GM12878 (cell line): ENCODE measurements at regions not wholly inside any gene's neighbourhood (a gene's known extent, or its start where the extent isn't known, plus 50 kb on each side); places are given as distances from the start of the nearest gene placed in this dataset.

Experiments used
- ATAC-seq: fragments of 200-7000 bp; cut with Tn5 transposase; 3 replicates; pipeline ENCODE4 v1.9.1; 2020; ENCODE audit warnings: mild to moderate bottlenecking, moderate library complexity
- BruUV-seq: library from RNA; stranded (reverse); fragments of 400-500 nt; replicated peaks from 2 replicates; lab custom pipeline; 2021; lab: Mats Ljungman, UMichigan
- CTCF ChIA-PET: fragments of 300-600 bp; sonication (Branson Sonifier 250); formaldehyde crosslinking; extraction: SDS; loops from one replicate; lab custom pipeline; 2021; ENCODE audit warnings: inconsistent platforms; lab: Yijun Ruan, JAX
- POLR2A ChIA-PET: fragments of 350-600 bp; formaldehyde crosslinking; extraction: SDS; loops from one replicate; lab custom pipeline; 2021; ENCODE audit warnings: inconsistent platforms; lab: Charles Lee
- RAD21 ChIA-PET: fragments of 300-600 bp; sonication (Branson Sonifier 250); formaldehyde crosslinking; loops from one replicate; lab custom pipeline; 2023; ENCODE audit warnings: antibody characterized with exemption; ENCODE audit not compliant: unreplicated experiment; lab: Charles Lee
- SMC1A ChIA-PET: fragments of 300-600 bp; sonication (Branson Sonifier 250); formaldehyde crosslinking; loops from one replicate; lab custom pipeline; 2023; ENCODE audit not compliant: unreplicated experiment, uncharacterized antibody; lab: Charles Lee
- DNase-seq: peaks from one replicate; pipeline ENCODE4 v3.0.0-alpha.2; 2011; ENCODE audit warnings: low read depth, low spot score
- FAIRE-seq: peaks from 3 replicates; lab custom pipeline; 2011; peaks lifted over from hg19 to GRCh38; lab: Jason Lieb, UNC
- H2AFZ ChIP-seq: 2 replicates; pipeline ENCODE4 v1.6.0; 2011; ENCODE audit warnings: low read depth, low read length, control low read depth; ENCODE audit not compliant: control insufficient read depth
- H3K27ac ChIP-seq: 2 replicates; pipeline ENCODE4 v1.5.1; 2011; ENCODE audit warnings: control low read depth; ENCODE audit not compliant: control insufficient read depth, insufficient read depth
- H3K27me3 ChIP-seq, 2 experiments: replicated peaks in 1 of 2; 2 replicates each; pipeline versions ENCODE4 v1.6.0 to v1.6.1; 2011; ENCODE audit warnings: low read length in 1 of 2; ENCODE audit not compliant: control insufficient read depth in 2 of 2, insufficient read depth in 2 of 2
- H3K36me3 ChIP-seq, 2 experiments: 2 replicates each; pipeline ENCODE4 v1.5.1; 2011; ENCODE audit warnings: low read length in 1 of 2; ENCODE audit not compliant: control insufficient read depth in 2 of 2, insufficient read depth in 2 of 2
- H3K4me1 ChIP-seq: 2 replicates; pipeline ENCODE4 v1.6.1; 2011; ENCODE audit warnings: mild to moderate bottlenecking, low read length, moderate library complexity, mixed read lengths; ENCODE audit not compliant: control insufficient read depth, insufficient read depth
- H3K4me2 ChIP-seq: 2 replicates; pipeline ENCODE4 v1.6.0; 2011; ENCODE audit warnings: control low read depth; ENCODE audit not compliant: control insufficient read depth, insufficient read depth
- H3K4me3 ChIP-seq: fragments of 200-600 bp; sonication (generic); 2 replicates; pipeline ENCODE4 v1.5.1; 2016
- H3K79me2 ChIP-seq: 2 replicates; pipeline ENCODE4 v1.6.0; 2011; ENCODE audit warnings: low read length; ENCODE audit not compliant: control insufficient read depth, insufficient read depth
- H3K9ac ChIP-seq: 2 replicates; pipeline ENCODE4 v1.8.0; 2011; ENCODE audit warnings: low read length, control low read depth, mixed read lengths; ENCODE audit not compliant: control insufficient read depth, insufficient read depth
- H3K9me3 ChIP-seq: replicated peaks from 3 replicates; pipeline ENCODE4 v1.5.1; 2011; ENCODE audit warnings: mild to moderate bottlenecking, low read length; ENCODE audit not compliant: control insufficient read depth, insufficient read depth
- H4K20me1 ChIP-seq: 2 replicates; pipeline ENCODE4 v1.6.0; 2011; ENCODE audit not compliant: control insufficient read depth, insufficient read depth
- CBX3 ChIP-seq: fragments of 200-600 bp; sonication (generic); IDR thresholded peaks from 2 replicates; pipeline ENCODE4 v1.6.1; 2016; ENCODE audit warnings: low read depth, borderline replicate concordance
- DPF2 ChIP-seq: fragments of 450-650 bp; IDR thresholded peaks from 2 replicates; pipeline ENCODE4 v1.6.1; 2017; ENCODE audit warnings: mild to moderate bottlenecking
- MTA3 ChIP-seq: IDR thresholded peaks from 2 replicates; pipeline ENCODE4 v1.6.1; 2012; ENCODE audit warnings: low read length, inconsistent platforms, borderline replicate concordance
- POLR2AphosphoS5 ChIP-seq: IDR thresholded peaks from 2 replicates; pipeline ENCODE4 v1.6.1; 2011; ENCODE audit warnings: mild to moderate bottlenecking, low read length, inconsistent platforms
- TBL1XR1 ChIP-seq: IDR thresholded peaks from 2 replicates; pipeline ENCODE4 v1.6.1; 2012; ENCODE audit warnings: low read depth, low read length, improper control_type of control experiment
- ZNF274 ChIP-seq: IDR thresholded peaks from one replicate; pipeline ENCODE4 v1.8.0; 2011; ENCODE audit not compliant: insufficient read length, insufficient read depth
- WGBS: methylation state at CpG from one replicate; pipeline ENCODE4 v1.1.6; 2016; ENCODE audit warnings: low lambda C conversion rate; ENCODE audit not compliant: insufficient replicate concordance, insufficient coverage; ENCODE audit errors: missing lambda C conversion rate; 5-methylcytosine and 5-hydroxymethylcytosine counted together
- in situ Hi-C: fragments of 300-500 bp; cut with MboI; formaldehyde crosslinking; loops from 9 replicates; pipeline ENCODE4 v1.14.3; 2018; ENCODE audit warnings: mixed read lengths
- intact Hi-C: fragments of 100-400 bp; cut with micrococcal nuclease; formaldehyde crosslinking; loops from one replicate; pipeline ENCODE4 v1.14.2; 2022; ENCODE audit not compliant: unreplicated experiment
- TF ChIP-seq, protein P1 (sequence below): fragments of 450-650 bp; formaldehyde crosslinking; IDR thresholded peaks from 2 replicates; pipeline ENCODE4 v1.4.0; 2022; ENCODE audit warnings: mild to moderate bottlenecking, moderate library complexity

- H2AFZ ChIP-seq, result no peak overlapping the region
- intact Hi-C loops (no loop called here), in situ Hi-C loops (no loop called here)
- no peak overlapping the region for H3K4me3 ChIP-seq
- FAIRE-seq, result no peak
- no peak for TF ChIP-seq POLR2AphosphoS5
- no peak for TF ChIP-seq TBL1XR1
- TF ChIP-seq DPF2, result no peak
- TF ChIP-seq, protein P1, sequence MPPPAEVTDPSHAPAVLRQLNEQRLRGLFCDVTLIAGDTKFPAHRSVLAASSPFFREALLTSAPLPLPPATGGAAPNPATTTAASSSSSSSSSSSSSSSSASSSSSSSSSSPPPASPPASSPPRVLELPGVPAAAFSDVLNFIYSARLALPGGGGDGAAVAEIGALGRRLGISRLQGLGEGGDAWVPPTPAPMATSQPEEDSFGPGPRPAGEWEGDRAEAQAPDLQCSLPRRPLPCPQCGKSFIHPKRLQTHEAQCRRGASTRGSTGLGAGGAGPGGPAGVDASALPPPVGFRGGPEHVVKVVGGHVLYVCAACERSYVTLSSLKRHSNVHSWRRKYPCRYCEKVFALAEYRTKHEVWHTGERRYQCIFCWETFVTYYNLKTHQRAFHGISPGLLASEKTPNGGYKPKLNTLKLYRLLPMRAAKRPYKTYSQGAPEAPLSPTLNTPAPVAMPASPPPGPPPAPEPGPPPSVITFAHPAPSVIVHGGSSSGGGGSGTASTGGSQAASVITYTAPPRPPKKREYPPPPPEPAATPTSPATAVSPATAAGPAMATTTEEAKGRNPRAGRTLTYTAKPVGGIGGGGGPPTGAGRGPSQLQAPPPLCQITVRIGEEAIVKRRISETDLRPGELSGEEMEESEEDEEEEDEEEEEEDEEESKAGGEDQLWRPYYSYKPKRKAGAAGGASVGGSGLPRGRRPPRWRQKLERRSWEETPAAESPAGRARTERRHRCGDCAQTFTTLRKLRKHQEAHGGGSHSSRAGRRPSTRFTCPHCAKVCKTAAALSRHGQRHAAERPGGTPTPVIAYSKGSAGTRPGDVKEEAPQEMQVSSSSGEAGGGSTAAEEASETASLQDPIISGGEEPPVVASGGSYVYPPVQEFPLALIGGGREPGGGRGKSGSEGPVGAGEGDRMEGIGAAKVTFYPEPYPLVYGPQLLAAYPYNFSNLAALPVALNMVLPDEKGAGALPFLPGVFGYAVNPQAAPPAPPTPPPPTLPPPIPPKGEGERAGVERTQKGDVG (CRISPR knock-in tag), result no peak
- TF ChIP-seq ZNF274, result no peak
- TF ChIP-seq CBX3, result no peak
- no peak for TF ChIP-seq MTA3
- ChIA-PET SMC1A (interaction anchor here (1.1 kb wide), 1 partner anchor 9 kb away, joined by 4 read pairs; no protein-coding TSS in a partner anchor), CTCF (no interaction called here), POLR2A (no interaction called here), RAD21 (no interaction called here)
- 24% methylated on average over 4 of the region's 4 CpGs for WGBS
- no peaks in the 10 kb centered on the region for H3K4me1 ChIP-seq
- ATAC-seq, result no peak
- H3K4me2 ChIP-seq, result no peak overlapping the region
- no peaks in the 10 kb centered on the region for H3K9me3 ChIP-seq
- H3K79me2 ChIP-seq, result no peaks in the 10 kb centered on the region
- no peaks in the 10 kb centered on the region for H3K27me3 ChIP-seq
- H4K20me1 ChIP-seq, result no peaks in the 10 kb centered on the region
- no peak overlapping the region for H3K27ac ChIP-seq
- H3K9ac ChIP-seq, result no peak overlapping the region
- H3K36me3 ChIP-seq, result no peaks in the 10 kb centered on the region
- BruUV-seq, result no TSS peak
- no peak for DNase-seq
Observed at GRCh38 chr6:134429861-134430380, 112.0 kb upstream of the SGK1 start.
